BJ (cell line): ENCODE measurements at regions not wholly inside any gene's neighbourhood (a gene's known extent, or its start where the extent isn't known, plus 50 kb on each side); places are given as distances from the start of the nearest gene placed in this dataset.

Experiments used
- CTCF ChIA-PET: fragments of 350-600 bp; formaldehyde crosslinking; extraction: SDS; loops from one replicate; lab custom pipeline; 2021; ENCODE audit warnings: antibody characterized with exemption, inconsistent platforms; lab: Yijun Ruan, JAX
- POLR2A ChIA-PET: fragments of 300-600 bp; sonication (Branson Sonifier 250); formaldehyde crosslinking; extraction: SDS; loops from one replicate; lab custom pipeline; 2021; ENCODE audit warnings: antibody characterized with exemption; lab: Charles Lee
- DNase-seq: peaks from one replicate; pipeline ENCODE4 v3.0.0-alpha.2; 2011; ENCODE audit warnings: low read depth
- H3K27me3 ChIP-seq: 2 replicates; pipeline ENCODE4 v1.6.0; 2011; ENCODE audit warnings: low read length; ENCODE audit not compliant: control insufficient read depth, insufficient read depth
- H3K36me3 ChIP-seq: 2 replicates; pipeline ENCODE4 v1.5.1; 2011; ENCODE audit warnings: low read length; ENCODE audit not compliant: control insufficient read depth, insufficient read depth
- H3K4me3 ChIP-seq: 2 replicates; pipeline ENCODE4 v1.5.1; 2011; ENCODE audit warnings: low read depth, mild to moderate bottlenecking, control low read depth, low read length
- TF ChIP-seq, protein P1 (sequence below): IDR thresholded peaks from 2 replicates; pipeline ENCODE4 v1.5.1; 2011; ENCODE audit warnings: low read depth, mild to moderate bottlenecking, control low read depth, inconsistent platforms, low read length, moderate library complexity; ENCODE audit not compliant: insufficient read depth

DNA sequence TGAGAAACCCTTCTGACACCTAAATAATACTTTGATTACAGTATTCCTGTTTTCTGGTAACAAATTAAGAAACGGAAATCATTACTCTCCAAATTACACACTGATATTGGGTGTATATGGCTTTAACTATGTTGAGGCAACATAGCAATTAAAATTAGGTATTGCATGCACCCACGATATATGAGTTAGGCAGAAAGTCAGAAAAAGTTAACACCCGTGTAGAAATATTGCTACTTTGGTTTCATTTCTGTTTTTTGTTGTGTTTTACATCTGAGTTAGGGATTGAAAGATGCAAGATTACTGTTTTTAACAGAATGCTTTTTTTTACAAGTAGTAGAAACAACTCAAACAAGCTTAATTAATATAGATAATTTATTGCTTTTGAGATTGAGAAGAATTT, 327.8 kb downstream of the GBE1 start:
- no peaks in the 10 kb centered on the region for H3K36me3 ChIP-seq
- no peak overlapping the region for H3K4me3 ChIP-seq
- no peak for DNase-seq
- CTCF ChIA-PET: no interaction called here
- TF ChIP-seq, protein P1, sequence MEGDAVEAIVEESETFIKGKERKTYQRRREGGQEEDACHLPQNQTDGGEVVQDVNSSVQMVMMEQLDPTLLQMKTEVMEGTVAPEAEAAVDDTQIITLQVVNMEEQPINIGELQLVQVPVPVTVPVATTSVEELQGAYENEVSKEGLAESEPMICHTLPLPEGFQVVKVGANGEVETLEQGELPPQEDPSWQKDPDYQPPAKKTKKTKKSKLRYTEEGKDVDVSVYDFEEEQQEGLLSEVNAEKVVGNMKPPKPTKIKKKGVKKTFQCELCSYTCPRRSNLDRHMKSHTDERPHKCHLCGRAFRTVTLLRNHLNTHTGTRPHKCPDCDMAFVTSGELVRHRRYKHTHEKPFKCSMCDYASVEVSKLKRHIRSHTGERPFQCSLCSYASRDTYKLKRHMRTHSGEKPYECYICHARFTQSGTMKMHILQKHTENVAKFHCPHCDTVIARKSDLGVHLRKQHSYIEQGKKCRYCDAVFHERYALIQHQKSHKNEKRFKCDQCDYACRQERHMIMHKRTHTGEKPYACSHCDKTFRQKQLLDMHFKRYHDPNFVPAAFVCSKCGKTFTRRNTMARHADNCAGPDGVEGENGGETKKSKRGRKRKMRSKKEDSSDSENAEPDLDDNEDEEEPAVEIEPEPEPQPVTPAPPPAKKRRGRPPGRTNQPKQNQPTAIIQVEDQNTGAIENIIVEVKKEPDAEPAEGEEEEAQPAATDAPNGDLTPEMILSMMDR: no peak
- no peaks in the 10 kb centered on the region for H3K27me3 ChIP-seq
- POLR2A ChIA-PET: no interaction called here

DNA sequence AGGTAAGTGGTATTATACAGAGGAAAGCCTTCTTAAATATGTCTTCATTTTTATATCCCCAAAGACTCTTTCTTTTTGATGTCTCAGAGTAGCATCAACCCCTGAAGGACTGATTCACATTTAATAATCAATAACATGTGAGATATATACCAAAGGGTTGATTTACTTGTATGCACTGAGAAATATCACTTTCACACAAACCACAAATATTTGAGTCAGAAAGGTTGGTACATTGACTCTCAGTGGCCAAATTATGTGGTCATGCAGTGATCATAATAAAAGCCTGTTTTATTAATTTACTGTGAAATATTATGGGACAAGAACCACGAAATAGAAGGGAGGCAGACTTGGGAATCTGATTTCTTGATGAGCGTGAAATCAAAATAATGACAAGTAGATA, 329.0 kb downstream of the GBE1 start:
- TF ChIP-seq, protein P1: no peak
- ChIA-PET CTCF (no interaction called here), POLR2A (no interaction called here)
- H3K36me3 ChIP-seq: no peaks in the 10 kb centered on the region
- DNase-seq: no peak
- no peak overlapping the region for H3K4me3 ChIP-seq
- H3K27me3 ChIP-seq: no peaks in the 10 kb centered on the region

DNA sequence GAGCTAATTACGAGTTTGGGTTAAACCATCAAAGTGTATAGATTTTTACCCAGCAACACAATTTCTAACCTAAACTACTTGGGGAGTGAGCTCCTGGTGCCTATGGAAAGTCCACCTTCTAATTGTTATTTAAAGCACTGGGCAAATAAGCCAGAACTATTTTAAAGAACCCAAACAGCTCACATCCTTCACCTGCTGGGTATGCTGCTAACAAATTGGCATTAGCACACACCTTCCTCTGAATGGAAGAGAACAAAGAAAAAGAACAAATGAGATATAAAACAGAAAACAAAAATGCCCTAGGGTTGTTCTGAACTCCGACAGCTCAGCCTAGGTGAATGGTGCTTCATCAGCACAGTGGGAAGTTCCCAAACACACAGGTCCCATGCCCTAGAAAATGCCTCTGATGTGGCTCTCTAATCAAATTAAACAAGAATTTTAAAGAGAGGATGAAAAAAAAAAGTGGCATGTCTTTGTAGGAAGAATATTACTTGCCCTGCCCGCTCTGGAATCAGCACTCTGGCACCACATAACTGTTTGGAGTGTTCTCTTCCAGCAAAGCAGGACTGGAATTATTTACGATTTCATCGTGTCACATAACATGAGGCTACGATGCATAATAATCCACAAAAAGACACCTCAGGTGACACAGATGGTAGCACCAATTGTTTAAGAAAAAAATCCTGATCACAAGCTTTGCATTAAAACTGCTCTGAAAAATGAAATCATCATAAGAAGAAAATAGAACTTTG, 334.4 kb downstream of the GBE1 start:
- Histone ChIP-seq H3K4me3 (no peak overlapping the region), H3K27me3 (no peaks in the 10 kb centered on the region), H3K36me3 (no peaks in the 10 kb centered on the region)
- no peak for DNase-seq
- TF ChIP-seq, protein P1: no peak
- ChIA-PET POLR2A (no interaction called here), CTCF (interaction anchor here (0.8 to 1.2 kb wide), 3 partner anchors 16 to 706 kb away, joined by 3 to 4 read pairs (median 3); no protein-coding TSS in a partner anchor)

DNA sequence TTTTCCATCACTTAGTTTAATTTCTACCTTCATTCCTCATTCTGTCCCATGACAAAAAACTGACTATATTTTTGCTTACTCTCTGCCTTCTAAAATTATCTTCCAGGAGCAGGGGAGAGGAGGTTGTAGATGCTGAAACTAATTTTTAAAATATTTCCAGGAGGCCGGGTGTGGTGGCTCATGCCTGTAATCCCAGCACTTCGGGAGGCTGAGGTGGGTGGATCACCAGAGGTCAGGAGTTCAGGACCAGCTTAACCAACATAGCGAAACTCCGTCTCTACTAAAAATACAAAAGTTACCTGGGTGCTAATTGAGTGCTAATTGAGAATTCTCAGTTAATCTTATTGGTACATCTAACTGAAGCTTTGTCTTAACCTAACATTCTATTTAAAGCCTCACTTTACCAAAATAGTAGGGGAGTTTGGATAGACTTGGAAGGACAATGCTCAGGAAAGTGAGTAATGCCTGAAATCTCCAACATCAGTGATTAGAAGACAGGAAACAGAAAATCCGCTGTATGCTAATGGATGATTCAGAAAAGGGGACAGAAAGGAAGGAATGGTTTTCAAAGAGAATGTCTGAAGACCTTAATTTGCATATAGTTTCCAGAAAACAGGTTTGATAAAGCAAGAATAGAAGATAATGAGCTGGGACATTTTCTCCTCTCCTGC, 336.1 kb downstream of the GBE1 start:
- POLR2A ChIA-PET: no interaction called here
- Histone ChIP-seq H3K4me3 (no peak overlapping the region), H3K36me3 (no peaks in the 10 kb centered on the region), H3K27me3 (no peaks in the 10 kb centered on the region)
- CTCF ChIA-PET: no interaction called here
- no peak for DNase-seq
- TF ChIP-seq, protein P1: no peak

GRCh38 chr3:81419228-81419627, 342.2 kb downstream of the GBE1 start:
- no peak for DNase-seq
- CTCF ChIA-PET: interaction anchor here (1.1 to 2.5 kb wide), 9 partner anchors 10 to 714 kb away, joined by 3 to 18 read pairs (median 4); no protein-coding TSS in a partner anchor
- H3K27me3 ChIP-seq: no peaks in the 10 kb centered on the region
- TF ChIP-seq, protein P1: peak; percentile 54; the same call in 1 of the 2 replicates
- H3K36me3 ChIP-seq: no peaks in the 10 kb centered on the region
- no peak overlapping the region for H3K4me3 ChIP-seq
- POLR2A ChIA-PET: no interaction called here
